H1 (cell line): ENCODE measurements at regions not wholly inside any gene's neighbourhood (a gene's known extent, or its start where the extent isn't known, plus 50 kb on each side); places are given as distances from the start of the nearest gene placed in this dataset.

Source experiments
- CTCF ChIA-PET: fragments of 300-600 bp; sonication (Branson Sonifier 250); formaldehyde crosslinking; loops from one replicate; lab custom pipeline; 2021; ENCODE audit not compliant: partially characterized antibody; lab: Charles Lee
- POLR2A ChIA-PET: fragments of 300-600 bp; sonication (Branson Sonifier 250); formaldehyde crosslinking; loops from one replicate; lab custom pipeline; 2021; ENCODE audit warnings: inconsistent platforms; ENCODE audit not compliant: partially characterized antibody; lab: Charles Lee
- DNase-seq, 2 experiments: peaks; one replicate each; pipeline versions ENCODE4 v3.0.0 to v3.0.0-alpha.2; 2010 to 2022; ENCODE audit warnings: low spot score in 2 of 2, low read depth in 1 of 2, mixed read lengths in 1 of 2
- FAIRE-seq: peaks from 2 replicates; lab custom pipeline; 2011; peaks lifted over from hg19 to GRCh38; lab: Jason Lieb, UNC
- H2AFZ ChIP-seq: 2 replicates; pipeline ENCODE4 v1.8.1; 2012; ENCODE audit warnings: low read length, inconsistent platforms
- H2AK5ac ChIP-seq: 2 replicates; pipeline ENCODE4 v1.6.1; 2013; ENCODE audit warnings: low read depth, low read length
- H2BK120ac ChIP-seq: replicated peaks from 2 replicates; pipeline ENCODE3; 2013; ENCODE audit warnings: low read depth, low read length, inconsistent platforms
- H2BK12ac ChIP-seq: 2 replicates; pipeline ENCODE4 v1.6.1; 2013; ENCODE audit warnings: low read depth, low read length
- H2BK15ac ChIP-seq: 2 replicates; pipeline ENCODE4 v1.6.1; 2013; ENCODE audit warnings: low read length
- H2BK20ac ChIP-seq: 2 replicates; pipeline ENCODE4 v1.6.1; 2013; ENCODE audit warnings: low read length
- H2BK5ac ChIP-seq: 2 replicates; pipeline ENCODE4 v1.6.1; 2013; ENCODE audit warnings: low read depth, low read length
- H3K14ac ChIP-seq: 2 replicates; pipeline ENCODE4 v1.6.1; 2013; ENCODE audit warnings: inconsistent platforms; ENCODE audit not compliant: insufficient read length
- H3K18ac ChIP-seq: 2 replicates; pipeline ENCODE4 v1.6.1; 2013; ENCODE audit warnings: low read length; ENCODE audit errors: extremely low read depth
- H3K23ac ChIP-seq: 2 replicates; pipeline ENCODE4 v1.6.1; 2013; ENCODE audit warnings: inconsistent platforms; ENCODE audit not compliant: insufficient read length
- H3K23me2 ChIP-seq: 2 replicates; pipeline ENCODE4 v1.6.1; 2013; ENCODE audit warnings: low read depth, low read length
- H3K27ac ChIP-seq: 2 replicates; pipeline ENCODE4 v1.6.1; 2011; ENCODE audit warnings: low read depth, low read length, inconsistent platforms
- H3K27me3 ChIP-seq, 4 experiments: replicated peaks in 1 of 4; 1 replicate in 1 of 4; 2 replicates in 3 of 4; pipeline versions ENCODE4 v1.6.1 to v1.8.1; 2011 to 2013; ENCODE audit warnings: low read length in 3 of 4, mild to moderate bottlenecking in 3 of 4, inconsistent platforms in 2 of 4, mixed read lengths in 2 of 4, moderate library complexity in 1 of 4; ENCODE audit not compliant: control insufficient read depth in 3 of 4, insufficient read depth in 3 of 4; ENCODE audit errors: extremely low read depth in 1 of 4
- H3K36me3 ChIP-seq, 4 experiments: 2 replicates each; pipeline versions ENCODE4 v1.6.1 to v1.8.1; 2011 to 2013; ENCODE audit warnings: mild to moderate bottlenecking in 4 of 4, low read length in 3 of 4, moderate library complexity in 2 of 4, control low read depth in 1 of 4, inconsistent platforms in 1 of 4; ENCODE audit not compliant: insufficient read depth in 4 of 4, control insufficient read depth in 2 of 4
- H3K4ac ChIP-seq: replicated peaks from 2 replicates; pipeline ENCODE3; 2013; ENCODE audit warnings: low read length, low read depth, mixed read lengths, inconsistent platforms; ENCODE audit not compliant: insufficient read length
- H3K4me1 ChIP-seq, 4 experiments: replicated peaks in 1 of 4; 1 replicate in 1 of 4; 2 replicates in 3 of 4; pipeline versions ENCODE4 v1.6.1 to v1.8.1; 2011 to 2013; ENCODE audit warnings: low read length in 3 of 4, inconsistent platforms in 2 of 4, mixed read lengths in 1 of 4; ENCODE audit not compliant: insufficient read depth in 4 of 4, control insufficient read depth in 3 of 4
- H3K4me2 ChIP-seq, 2 experiments: 2 replicates each; pipeline versions ENCODE4 v1.6.1 to v1.8.1; 2011 to 2013; ENCODE audit warnings: low read depth in 2 of 2, low read length in 2 of 2, control low read depth in 1 of 2, inconsistent platforms in 1 of 2, mild to moderate bottlenecking in 1 of 2; ENCODE audit not compliant: insufficient read depth in 1 of 2
- H3K4me3 ChIP-seq, 4 experiments: fragments of 200-600, 300-600 bp in 1 of 4; sonication (generic), shearing (Covaris generic), sonication (Bioruptor Twin) in 1 of 4; 2 replicates each; pipeline versions ENCODE4 v1.5.1 to v1.8.1; 2011 to 2016; ENCODE audit warnings: low read length in 4 of 4, low read depth in 3 of 4, control low read depth in 2 of 4, inconsistent platforms in 2 of 4, mild to moderate bottlenecking in 2 of 4, mixed read lengths in 1 of 4, moderate library complexity in 1 of 4; ENCODE audit not compliant: insufficient read depth in 2 of 4; ENCODE audit errors: extremely low read depth in 1 of 4
- H3K56ac ChIP-seq: replicated peaks from 2 replicates; pipeline ENCODE3; 2013; ENCODE audit warnings: low read depth, mild to moderate bottlenecking, mixed read lengths, low read length, inconsistent platforms; ENCODE audit not compliant: insufficient read length
- H3K79me1 ChIP-seq: 2 replicates; pipeline ENCODE4 v1.6.1; 2013; ENCODE audit warnings: low read depth, low read length, control low read depth
- H3K79me2 ChIP-seq, 2 experiments: 2 replicates each; pipeline versions ENCODE4 v1.6.1 to v1.8.1; 2012 to 2013; ENCODE audit warnings: low read length in 2 of 2, mild to moderate bottlenecking in 2 of 2, inconsistent platforms in 1 of 2; ENCODE audit not compliant: insufficient read depth in 2 of 2, control insufficient read depth in 1 of 2
- H3K9ac ChIP-seq, 4 experiments: replicated peaks in 1 of 4; 1 replicate in 1 of 4; 2 replicates in 3 of 4; pipeline versions ENCODE4 v1.6.1 to v1.8.1; 2011 to 2013; ENCODE audit warnings: low read depth in 3 of 4, low read length in 3 of 4, control low read depth in 2 of 4, mild to moderate bottlenecking in 2 of 4, moderate library complexity in 2 of 4, inconsistent platforms in 1 of 4; ENCODE audit errors: extremely low read depth in 1 of 4
- H3K9me3 ChIP-seq, 2 experiments: 2 replicates each; pipeline versions ENCODE4 v1.6.1 to v1.8.1; 2012 to 2013; ENCODE audit warnings: mild to moderate bottlenecking in 2 of 2, moderate library complexity in 2 of 2, control low read depth in 1 of 2, inconsistent platforms in 1 of 2, low read depth in 1 of 2, low read length in 1 of 2, mixed read lengths in 1 of 2; ENCODE audit not compliant: insufficient read depth in 2 of 2
- H4K20me1 ChIP-seq, 2 experiments: replicated peaks in 1 of 2; 2 replicates each; pipeline versions ENCODE3 to v1.8.1; 2011 to 2013; ENCODE audit warnings: inconsistent platforms in 2 of 2, low read length in 2 of 2, mild to moderate bottlenecking in 1 of 2; ENCODE audit not compliant: insufficient read depth in 2 of 2, control insufficient read depth in 1 of 2
- H4K5ac ChIP-seq: 2 replicates; pipeline ENCODE4 v1.6.1; 2013; ENCODE audit warnings: low read length, low read depth, mixed read lengths, inconsistent platforms; ENCODE audit not compliant: insufficient read length
- H4K8ac ChIP-seq: 2 replicates; pipeline ENCODE4 v1.8.0; 2013; ENCODE audit warnings: mild to moderate bottlenecking, moderate library complexity, low read length, inconsistent platforms; ENCODE audit not compliant: insufficient read depth; ENCODE audit errors: extremely low read depth
- H4K91ac ChIP-seq: replicated peaks from 2 replicates; pipeline ENCODE3; 2013; ENCODE audit warnings: low read length, mixed read lengths, inconsistent platforms; ENCODE audit not compliant: insufficient read length
- CBX8 ChIP-seq: fragments of 300-800, 300-1000 bp; sonication (generic); IDR thresholded peaks from 2 replicates; pipeline ENCODE4 v1.7.1; 2016; ENCODE audit warnings: low read depth, low read length, borderline replicate concordance
- CHD1 ChIP-seq: IDR thresholded peaks from 2 replicates; pipeline ENCODE4 v1.6.1; 2012; ENCODE audit warnings: low read depth, low read length, improper control_type of control experiment
- GTF2F1 ChIP-seq: IDR thresholded peaks from 2 replicates; pipeline ENCODE4 v1.6.1; 2012; ENCODE audit warnings: low read depth, low read length, improper control_type of control experiment, borderline replicate concordance
- HDAC2 ChIP-seq, 2 experiments: fragments of 300-600 bp in 1 of 2; sonication (generic) in 1 of 2; IDR thresholded peaks; 2 replicates each; pipeline ENCODE4 v1.6.1; 2011 to 2012; ENCODE audit warnings: low read depth in 2 of 2, low read length in 2 of 2, mild to moderate bottlenecking in 2 of 2, moderate library complexity in 2 of 2, borderline replicate concordance in 1 of 2, inconsistent platforms in 1 of 2
- KDM1A ChIP-seq: fragments of 200-600, 300-600 bp; sonication (generic); IDR thresholded peaks from 2 replicates; pipeline ENCODE4 v1.7.1; 2016; ENCODE audit warnings: mild to moderate bottlenecking, low read length, borderline replicate concordance
- TAF7 ChIP-seq: optimal IDR thresholded peaks from 2 replicates; pipeline ENCODE3; 2011; ENCODE audit warnings: low read depth, mild to moderate bottlenecking, inconsistent platforms, low read length, moderate library complexity, borderline replicate concordance
- ZNF274 ChIP-seq: IDR thresholded peaks from 2 replicates; pipeline ENCODE4 v1.7.0; 2012; ENCODE audit warnings: low read length, borderline replicate concordance; ENCODE audit errors: extremely low read depth
- WGBS, 2 experiments: shearing (Covaris generic) in 1 of 2; methylation state at CpG; one replicate each; pipeline versions ENCODE4 v1.1.6 to v1.1.7; 2013 to 2015; ENCODE audit warnings: low lambda C conversion rate in 2 of 2, mixed read lengths in 2 of 2, inconsistent platforms in 1 of 2, low coverage in 1 of 2, missing lambda C conversion rate in 1 of 2; ENCODE audit not compliant: insufficient replicate concordance in 2 of 2, insufficient coverage in 1 of 2, insufficient read length in 1 of 2; ENCODE audit errors: extremely low coverage in 1 of 2, missing lambda C conversion rate in 1 of 2; 5-methylcytosine and 5-hydroxymethylcytosine counted together
- TF ChIP-seq, protein P1 (sequence below), 3 experiments: IDR thresholded peaks; 1 replicate in 2 of 3; 2 replicates in 1 of 3; pipeline versions ENCODE4 v1.5.1 to v1.6.1; 2011; ENCODE audit warnings: low read length in 3 of 3, mild to moderate bottlenecking in 3 of 3, inconsistent platforms in 2 of 3, low read depth in 1 of 3, moderate library complexity in 1 of 3; ENCODE audit not compliant: insufficient read depth in 1 of 3; ENCODE audit errors: control extremely low read depth in 1 of 3

- H3K9ac ChIP-seq = no peak overlapping the region
- no peak overlapping the region for H3K27ac ChIP-seq
- H3K27me3 ChIP-seq = no peaks in the 10 kb centered on the region
- H3K18ac ChIP-seq = no peak overlapping the region
- ChIA-PET CTCF (interaction anchor here (0.8 to 1.3 kb wide), 4 partner anchors 10 to 730 kb away, joined by 3 to 4 read pairs (median 3); no protein-coding TSS in a partner anchor), POLR2A (no interaction called here)
- no peak overlapping the region for H2BK5ac ChIP-seq
- no peak overlapping the region for H3K4me3 ChIP-seq
- H3K23me2 ChIP-seq = no peaks in the 10 kb centered on the region
- H2BK120ac ChIP-seq = no peak overlapping the region
- H3K23ac ChIP-seq = no peak overlapping the region
- H4K5ac ChIP-seq = no peak overlapping the region
- H3K4ac ChIP-seq = no peak overlapping the region
- no peak overlapping the region for H3K56ac ChIP-seq
- peaks cover 2 to 6% (median 4%) of the 10 kb centered on the region in 4 experiments; a peak in 3 of 7 replicates for H3K4me1 ChIP-seq
- H4K91ac ChIP-seq = no peak overlapping the region
- DNase-seq (no peak), FAIRE-seq (no peak)
- no peak overlapping the region for H2AFZ ChIP-seq
- H3K36me3 ChIP-seq = no peaks in the 10 kb centered on the region
- no peak overlapping the region for H3K4me2 ChIP-seq
- 88% methylated on average over 8 of the region's 8 CpGs; no CpG with 5 or more reads in 1 of the 2 experiments for WGBS, 2 experiments
- H2BK15ac ChIP-seq = no peak overlapping the region
- H3K14ac ChIP-seq = no peak overlapping the region
- H3K79me1 ChIP-seq = no peaks in the 10 kb centered on the region
- no peak overlapping the region for H2AK5ac ChIP-seq
- H3K9me3 ChIP-seq = no peaks in the 10 kb centered on the region
- no peak overlapping the region for H2BK12ac ChIP-seq
- H3K79me2 ChIP-seq = no peaks in the 10 kb centered on the region
- H4K20me1 ChIP-seq = no peaks in the 10 kb centered on the region
- H2BK20ac ChIP-seq = no peak overlapping the region
- no peak overlapping the region; the same call in 1 of the 2 replicates for H4K8ac ChIP-seq
- no peak for TF ChIP-seq KDM1A
- TF ChIP-seq ZNF274 = no peak
- TF ChIP-seq, protein P1, sequence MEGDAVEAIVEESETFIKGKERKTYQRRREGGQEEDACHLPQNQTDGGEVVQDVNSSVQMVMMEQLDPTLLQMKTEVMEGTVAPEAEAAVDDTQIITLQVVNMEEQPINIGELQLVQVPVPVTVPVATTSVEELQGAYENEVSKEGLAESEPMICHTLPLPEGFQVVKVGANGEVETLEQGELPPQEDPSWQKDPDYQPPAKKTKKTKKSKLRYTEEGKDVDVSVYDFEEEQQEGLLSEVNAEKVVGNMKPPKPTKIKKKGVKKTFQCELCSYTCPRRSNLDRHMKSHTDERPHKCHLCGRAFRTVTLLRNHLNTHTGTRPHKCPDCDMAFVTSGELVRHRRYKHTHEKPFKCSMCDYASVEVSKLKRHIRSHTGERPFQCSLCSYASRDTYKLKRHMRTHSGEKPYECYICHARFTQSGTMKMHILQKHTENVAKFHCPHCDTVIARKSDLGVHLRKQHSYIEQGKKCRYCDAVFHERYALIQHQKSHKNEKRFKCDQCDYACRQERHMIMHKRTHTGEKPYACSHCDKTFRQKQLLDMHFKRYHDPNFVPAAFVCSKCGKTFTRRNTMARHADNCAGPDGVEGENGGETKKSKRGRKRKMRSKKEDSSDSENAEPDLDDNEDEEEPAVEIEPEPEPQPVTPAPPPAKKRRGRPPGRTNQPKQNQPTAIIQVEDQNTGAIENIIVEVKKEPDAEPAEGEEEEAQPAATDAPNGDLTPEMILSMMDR (IDR thresholded peaks at IDR 0.05; ENCODE audit: control extremely low read depth in 1 of 3, insufficient read depth in 1 of 3, low read depth in 1 of 3, low read length in 3 of 3) = no peak
- no peak for TF ChIP-seq CHD1
- no peak for TF ChIP-seq GTF2F1
- no peak for TF ChIP-seq HDAC2 (IDR thresholded peaks at IDR 0.05; ENCODE audit: borderline replicate concordance in 1 of 2, low read depth in 2 of 2, low read length in 2 of 2)
- no peak for TF ChIP-seq CBX8
- no peak for TF ChIP-seq TAF7
Observed at GRCh38 chr18:10402871-10403559, 51.4 kb upstream of the APCDD1 start.
